NCI-H526 treated with DMSO at 0.1 percent for 48 hours (cell line): ENCODE measurements at regions not wholly inside any gene's neighbourhood (a gene's known extent, or its start where the extent isn't known, plus 50 kb on each side); places are given as distances from the start of the nearest gene placed in this dataset.
"Not testable (repeated sequence)": the region's sequence is repeated elsewhere in the genome, so short reads cannot be mapped to it uniquely, and the experiment has no call there.

ENCODE experiments used
- DNase-seq: peaks from one replicate; lab custom pipeline; 2025; lab: John Stamatoyannopoulos, UW

DNA sequence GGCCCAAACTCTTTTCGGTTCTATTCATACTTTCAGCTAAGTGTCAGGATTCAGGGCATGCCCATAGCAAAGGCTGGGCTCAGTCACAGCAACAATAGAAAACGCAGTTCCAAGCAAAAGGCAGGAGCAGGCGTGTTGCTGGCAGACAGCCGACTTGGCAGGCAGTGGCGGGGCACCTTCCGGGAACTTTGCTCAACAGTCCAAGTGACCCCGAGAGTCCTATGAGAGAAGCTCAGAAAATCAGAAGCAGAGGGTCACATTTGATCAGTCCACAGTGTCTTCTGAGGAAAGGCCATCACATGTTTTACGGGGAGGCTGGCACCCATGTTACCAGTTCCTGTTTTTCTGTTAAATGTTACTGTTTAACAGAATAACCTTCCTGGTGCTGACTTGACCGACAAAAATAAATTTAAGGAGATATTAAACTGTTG is 115.0 kb downstream of the DACT1 start:
- no peak for DNase-seq

DNA sequence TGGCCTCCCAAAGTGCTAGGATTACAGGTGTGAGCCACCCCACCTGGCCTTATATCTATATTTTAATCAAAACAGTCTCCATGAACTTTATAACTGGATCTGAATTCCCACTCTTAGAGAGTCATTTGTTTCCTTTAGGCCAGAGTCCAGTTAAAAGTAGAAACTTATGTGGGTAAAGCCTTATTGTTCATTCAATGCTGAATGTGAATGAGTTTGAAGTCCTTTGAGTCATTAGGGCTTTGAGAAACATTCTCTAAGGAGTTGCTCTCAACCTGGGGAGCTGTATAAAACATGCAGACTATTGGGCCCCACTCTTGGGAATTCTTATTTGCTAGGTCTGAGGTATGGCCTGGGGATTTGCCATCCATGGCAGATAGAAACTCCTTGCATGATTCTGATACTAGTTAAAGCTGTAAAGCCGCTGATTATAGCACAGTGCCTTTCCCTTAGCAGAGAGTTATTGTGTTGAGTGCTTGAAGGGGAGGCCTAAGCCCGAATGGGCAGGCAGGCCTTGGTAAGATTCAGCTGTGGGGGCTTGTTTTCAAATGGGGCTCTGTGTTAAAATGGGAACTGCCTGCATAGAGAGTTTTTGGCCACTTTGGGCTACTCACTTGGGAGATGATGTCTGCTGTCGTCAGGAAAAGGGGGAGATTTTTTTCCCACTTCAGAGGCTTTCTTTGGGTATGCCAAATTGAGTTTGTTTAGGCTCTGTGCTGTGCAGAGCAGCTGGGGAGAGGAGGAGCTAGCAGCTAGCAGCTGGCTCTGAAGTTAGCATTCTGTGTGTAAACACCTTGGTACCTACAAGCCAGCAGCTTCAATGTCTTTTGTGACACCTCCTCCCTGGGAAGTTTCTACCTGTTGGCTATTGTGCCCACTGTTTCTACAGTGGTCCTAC is 117.5 kb downstream of the DACT1 start:
- no peak for DNase-seq

DNA sequence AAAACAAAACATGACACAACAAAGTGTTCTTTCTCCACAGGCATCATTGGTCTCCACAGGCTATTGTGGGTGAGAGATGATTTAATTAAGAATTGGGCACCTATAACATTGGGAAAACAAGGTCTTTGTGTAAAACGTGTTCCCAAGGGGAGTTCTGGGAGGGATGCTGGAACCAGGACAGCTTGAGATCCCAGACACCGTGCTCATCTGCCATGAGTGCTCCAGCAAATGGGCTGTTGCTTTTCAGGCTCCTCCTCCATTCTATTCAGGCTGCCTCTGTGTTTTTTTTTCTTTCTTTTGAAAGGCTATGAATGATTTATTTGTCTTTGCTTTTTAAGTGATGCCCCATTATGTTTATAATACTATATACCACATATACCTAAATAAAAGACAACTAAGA is 122.4 kb downstream of the DACT1 start:
- no peak for DNase-seq

- no peak for DNase-seq
These were observed 124.9 kb downstream of the DACT1 start for GRCh38 chr14:58762629-58763028.

DNA sequence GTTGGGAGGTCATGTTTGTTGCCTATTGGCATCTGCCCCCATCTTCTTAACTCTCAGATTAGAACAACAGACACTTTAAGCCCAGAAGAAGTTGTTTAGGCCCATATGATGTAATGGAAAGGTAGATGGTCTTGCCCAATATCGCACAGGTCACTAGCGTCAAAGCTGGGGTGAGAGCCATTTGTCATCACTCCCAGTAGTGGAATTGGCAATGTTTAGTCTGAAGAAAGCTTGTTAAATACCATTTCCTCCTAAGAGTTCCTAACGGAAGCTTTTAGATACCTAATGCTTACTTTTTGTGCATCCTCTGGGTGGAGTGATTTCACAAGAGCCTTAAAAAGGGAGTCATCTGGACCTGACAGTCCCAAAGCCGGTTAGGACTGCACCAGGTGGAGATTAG is 125.4 kb downstream of the DACT1 start:
- no peak for DNase-seq

DNA sequence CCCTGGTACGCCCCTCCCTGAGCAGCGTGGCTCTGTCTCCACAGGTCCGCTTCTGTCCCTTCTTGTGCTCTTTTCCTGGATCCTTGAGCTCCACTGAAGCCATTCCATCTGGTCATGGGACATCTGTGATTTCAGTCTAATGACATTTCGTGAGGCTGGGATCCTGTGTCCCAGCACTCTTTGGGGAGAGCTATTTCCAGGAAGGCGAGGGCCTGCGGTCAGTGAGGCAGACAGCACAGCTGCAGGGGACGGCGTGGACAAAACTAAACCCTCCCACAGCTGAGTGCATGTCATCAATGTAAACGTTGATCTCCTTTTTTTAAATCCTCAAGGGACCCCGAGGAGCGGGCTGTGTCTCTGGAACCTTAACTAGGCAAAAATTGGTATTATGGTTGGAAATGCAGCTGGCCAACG is 127.7 kb downstream of the DACT1 start:
- DNase-seq = no peak

DNA sequence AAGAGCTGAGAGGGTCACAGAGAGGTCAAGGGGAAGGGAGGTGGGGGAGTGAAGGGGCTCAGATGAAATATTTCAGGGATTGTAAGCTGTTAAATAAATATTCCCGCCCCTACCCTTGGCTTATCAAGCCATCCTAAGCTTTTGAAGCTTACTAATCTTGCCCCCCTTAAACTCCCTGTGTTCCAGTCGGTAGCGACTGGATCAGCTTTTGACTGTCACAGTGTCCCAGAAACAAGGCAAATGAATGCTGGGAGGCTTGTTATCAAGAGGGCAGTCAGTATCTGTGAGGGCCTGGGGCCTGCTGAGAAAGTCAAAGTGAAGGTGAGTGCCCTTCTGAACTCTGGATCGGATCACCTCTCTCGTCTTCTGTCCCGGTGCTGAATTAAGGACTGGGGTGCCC is 128.1 kb downstream of the DACT1 start:
- no peak for DNase-seq

GRCh38 chr14:58769011-58769643 is 131.4 kb downstream of the DACT1 start:
- DNase-seq = no peak

DNA sequence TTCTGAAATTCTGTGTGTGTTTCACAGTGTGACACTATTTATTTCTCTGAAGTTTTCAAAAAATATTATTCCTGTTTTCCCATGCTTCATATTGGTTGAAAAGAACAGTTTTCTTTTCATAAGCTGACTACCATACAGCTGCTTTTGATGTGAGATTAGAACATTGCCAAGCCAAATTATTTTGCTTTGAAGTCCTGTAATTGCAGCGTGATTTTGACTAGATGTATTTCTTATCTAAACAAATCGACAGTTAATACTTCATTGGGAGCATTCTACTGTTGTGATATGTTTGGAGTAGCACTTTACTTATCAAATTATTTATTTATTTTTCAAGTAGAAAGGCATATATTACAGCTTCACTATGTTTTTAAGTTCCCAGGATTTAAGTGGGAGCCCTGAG is 132.0 kb downstream of the DACT1 start:
- DNase-seq = no peak

DNA sequence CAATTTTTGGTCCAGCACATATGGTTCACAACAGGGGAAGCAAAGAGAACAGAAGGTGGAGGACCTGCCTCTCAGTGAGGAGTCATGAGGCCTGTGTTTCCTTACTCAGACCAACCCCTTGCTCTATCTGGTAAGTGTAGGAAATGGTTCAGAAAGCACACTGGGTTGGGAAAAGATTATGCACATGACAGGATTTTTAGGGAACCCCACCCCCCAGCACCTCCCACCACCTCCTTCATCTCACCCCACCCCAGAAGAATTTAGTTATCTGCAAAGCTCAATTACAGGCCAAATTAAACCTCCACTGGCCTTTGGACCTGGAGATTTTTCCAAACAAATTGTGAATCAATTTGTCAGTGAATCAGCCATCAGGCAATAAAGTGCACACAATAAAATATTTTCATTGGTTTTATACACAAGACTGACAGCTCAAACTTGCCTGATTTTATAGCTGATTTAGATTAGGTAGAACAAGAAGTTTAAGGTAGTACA is 132.8 kb downstream of the DACT1 start:
- no peak for DNase-seq

- no peak for DNase-seq
These were observed 133.3 kb downstream of the DACT1 start for GRCh38 chr14:58771016-58771415.

DNA sequence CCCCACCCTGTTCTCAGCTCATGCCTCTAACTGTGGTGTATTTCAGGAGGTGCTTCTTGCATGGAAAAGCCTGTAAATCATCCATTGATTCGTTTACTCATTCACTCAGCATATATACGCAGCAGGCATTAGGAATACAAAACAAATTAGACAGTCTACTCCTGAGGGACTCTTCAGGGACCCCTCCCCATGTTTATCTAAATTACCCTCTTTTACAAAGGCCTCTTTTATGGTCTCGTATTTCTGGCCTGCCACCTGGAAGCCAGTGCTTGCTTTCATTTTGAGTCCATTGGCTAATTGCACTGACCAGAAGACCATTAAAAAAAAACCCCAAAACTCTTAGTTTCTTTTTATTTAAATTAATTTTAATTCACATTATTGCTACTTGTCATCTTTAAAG is 134.4 kb downstream of the DACT1 start:
- peak; percentile 64 for DNase-seq

DNA sequence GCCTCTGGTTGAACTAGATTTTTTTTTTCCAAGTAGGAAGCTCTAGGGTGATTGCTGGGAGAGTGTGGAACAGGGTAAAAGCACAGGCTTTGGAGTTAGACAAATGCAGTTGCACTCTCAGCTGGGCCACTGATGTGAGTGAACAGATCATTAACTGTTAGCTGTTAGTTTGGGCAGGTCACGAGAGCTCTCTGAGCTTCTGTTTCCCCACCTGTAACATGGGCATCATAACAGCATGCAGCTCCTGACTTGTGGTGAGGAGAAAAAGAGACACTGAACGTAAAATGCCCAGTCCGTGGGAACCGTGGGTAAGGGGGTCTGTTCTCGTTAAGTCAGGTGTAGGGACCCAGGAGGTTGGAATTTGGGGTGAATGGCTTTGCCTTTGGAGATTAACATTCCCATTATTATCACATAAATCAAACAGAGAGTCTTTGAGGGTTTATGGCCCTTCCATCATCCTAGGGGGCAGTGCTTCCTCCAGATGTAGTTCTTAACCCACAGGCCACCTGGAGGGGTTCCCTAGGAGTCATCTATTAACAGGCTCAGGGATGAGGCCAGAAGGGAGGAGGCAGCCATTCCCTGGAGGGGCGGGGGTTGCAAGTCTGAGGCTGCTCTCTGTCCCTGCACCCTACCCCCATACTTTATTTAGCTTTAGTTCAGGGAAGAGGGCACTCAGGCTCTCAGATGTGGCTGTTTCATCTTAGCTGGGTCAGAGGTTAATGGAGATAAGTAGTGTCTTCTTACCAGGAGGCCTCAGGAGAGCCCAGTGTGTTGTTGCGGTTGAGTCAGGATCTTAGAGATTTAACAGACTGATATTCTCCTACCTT is 135.2 kb downstream of the DACT1 start:
- DNase-seq = peak; percentile 25

DNA sequence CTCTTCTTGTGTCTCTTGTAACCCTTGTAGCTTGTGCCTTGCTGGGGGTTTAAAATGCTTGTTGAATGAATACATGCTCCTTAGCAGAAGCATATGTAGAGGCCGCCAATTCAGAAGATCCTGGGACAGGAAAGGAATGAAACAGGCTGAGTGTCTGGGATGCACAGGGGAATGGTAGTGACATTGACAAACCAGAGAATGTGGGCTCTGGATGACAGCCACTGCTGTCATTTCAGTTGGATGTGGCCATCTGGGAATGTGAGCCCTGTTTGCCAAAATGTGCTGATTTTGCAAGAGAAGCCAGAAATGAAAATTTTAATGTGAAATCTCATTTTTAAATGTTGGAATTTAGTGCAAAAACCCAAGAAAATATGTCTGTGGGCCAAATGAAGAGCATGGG is 136.8 kb downstream of the DACT1 start:
- no peak for DNase-seq

GRCh38 chr14:58775130-58775529 is 137.4 kb downstream of the DACT1 start:
- DNase-seq = not testable (repeated sequence)

DNA sequence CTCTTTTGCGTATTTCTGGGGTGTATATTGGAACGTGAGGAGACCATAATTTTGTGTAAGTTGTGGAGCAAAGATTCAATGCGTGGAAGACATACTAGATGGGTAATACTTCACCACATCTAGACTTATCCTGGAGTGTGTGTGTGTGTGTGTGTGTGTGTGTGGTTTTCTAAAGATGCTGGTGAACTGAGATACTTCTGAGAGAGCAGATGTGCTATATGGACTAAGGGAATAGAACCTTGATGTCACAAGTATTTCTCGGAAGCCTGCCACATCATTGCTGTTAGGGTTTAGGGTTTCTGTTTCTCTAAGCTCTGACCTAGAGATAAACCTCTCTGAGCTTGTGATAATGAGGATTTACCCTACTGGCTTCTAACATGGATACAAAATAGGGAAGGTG is 138.8 kb downstream of the DACT1 start:
- no peak for DNase-seq

DNA sequence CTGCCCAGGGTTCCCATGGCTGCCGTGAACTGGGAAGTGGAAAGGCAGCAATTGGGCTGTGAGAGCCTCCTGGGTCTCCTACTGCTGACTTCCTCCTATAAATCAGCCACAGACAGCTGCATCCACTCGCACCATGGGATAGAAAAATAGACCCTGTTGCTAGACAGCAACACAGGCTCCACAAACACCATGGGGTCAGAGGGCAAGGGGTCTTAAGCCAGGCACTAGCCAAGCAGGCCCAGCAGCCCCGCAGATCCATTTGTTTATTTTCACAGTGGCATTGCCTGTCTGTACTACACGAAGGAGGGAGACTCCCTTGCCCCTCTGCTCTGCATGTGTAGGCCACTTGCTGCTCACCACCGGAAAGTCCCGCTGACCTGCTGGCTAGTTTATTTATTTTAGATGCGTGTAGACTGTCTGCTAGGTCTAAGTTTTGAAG is 139.8 kb downstream of the DACT1 start:
- DNase-seq = no peak

DNA sequence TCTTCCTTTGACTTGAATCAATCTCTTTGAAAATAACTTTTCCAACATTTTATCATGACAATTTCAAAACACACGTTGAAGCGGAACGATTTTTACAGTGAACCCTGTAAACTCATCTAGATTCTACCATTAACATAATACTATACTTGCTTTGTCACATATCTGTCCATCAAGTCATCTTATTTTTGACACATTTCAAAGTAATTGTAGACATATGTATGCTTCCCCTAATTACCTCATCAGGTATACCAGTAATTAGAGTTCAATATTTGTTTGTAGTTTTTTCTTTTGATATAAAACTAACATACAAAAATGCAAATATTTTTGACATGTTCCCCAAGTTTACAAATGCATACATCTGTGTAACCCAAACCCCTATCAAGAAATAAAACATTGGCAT is 140.4 kb downstream of the DACT1 start:
- DNase-seq = no peak

- no peak for DNase-seq
These were observed 141.6 kb downstream of the DACT1 start for GRCh38 chr14:58779376-58779775.

DNA sequence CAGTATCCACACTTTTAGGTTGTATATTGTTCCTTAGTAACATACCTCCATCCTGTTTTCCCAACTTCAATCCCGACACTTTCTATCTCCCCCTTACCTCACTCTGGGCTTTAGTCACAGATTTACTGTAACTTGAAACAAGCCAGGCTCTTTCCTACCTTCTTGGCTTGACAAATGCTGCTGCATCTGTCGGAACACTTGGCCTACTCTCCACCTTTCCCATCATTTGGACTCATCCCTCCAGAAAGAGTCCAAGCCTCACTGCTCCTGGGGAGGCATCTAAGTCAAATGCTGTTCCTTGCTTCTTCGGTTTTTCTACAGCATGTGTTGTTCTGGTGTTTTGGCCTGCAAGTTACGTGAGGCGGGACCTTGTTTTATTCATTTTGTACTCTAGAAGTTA is 142.4 kb downstream of the DACT1 start:
- DNase-seq = no peak

- no peak for DNase-seq
These were observed 142.8 kb downstream of the DACT1 start for GRCh38 chr14:58780605-58781004.

DNA sequence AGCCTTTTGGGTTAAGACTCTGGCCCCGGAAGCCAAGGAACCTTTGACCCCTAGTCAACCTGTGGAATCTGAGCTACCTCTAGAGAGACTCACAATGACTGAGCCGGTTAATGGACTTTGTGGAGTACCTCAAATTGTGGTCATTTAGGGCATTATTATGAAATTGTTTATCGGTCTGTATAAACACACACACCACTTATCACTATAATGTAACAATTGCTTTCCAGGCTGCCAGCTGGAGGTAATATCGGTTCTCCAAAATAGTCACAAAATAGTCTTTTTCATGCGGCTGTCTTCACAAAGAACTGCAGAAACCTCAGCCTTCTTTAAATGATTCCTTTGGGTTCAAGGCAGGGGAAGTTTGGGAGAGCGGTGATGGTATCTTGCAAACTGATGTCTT is 144.2 kb downstream of the DACT1 start:
- no peak for DNase-seq
